Glutamatergic neuron (in vitro differentiated cells): ENCODE measurements at regions not wholly inside any gene's neighbourhood (a gene's known extent, or its start where the extent isn't known, plus 50 kb on each side); places are given as distances from the start of the nearest gene placed in this dataset.

Source experiments
- DNase-seq: peaks from one replicate; pipeline ENCODE4 v3.0.0; 2022
- H3K27ac Mint-ChIP-seq: one replicate; pipeline ENCODE4 v1.8.0; 2020; ENCODE audit warnings: mild to moderate bottlenecking, mixed read lengths, inconsistent platforms; ENCODE audit not compliant: unreplicated experiment
- H3K27me3 Mint-ChIP-seq: one replicate; pipeline ENCODE4 v1.8.0; 2020; ENCODE audit warnings: mild to moderate bottlenecking, moderate library complexity, mixed read lengths, inconsistent platforms; ENCODE audit not compliant: unreplicated experiment
- H3K36me3 Mint-ChIP-seq: one replicate; pipeline ENCODE4 v1.8.0; 2020; ENCODE audit warnings: mild to moderate bottlenecking, mixed read lengths, inconsistent platforms; ENCODE audit not compliant: unreplicated experiment
- H3K4me1 Mint-ChIP-seq: one replicate; pipeline ENCODE4 v1.8.0; 2020; ENCODE audit warnings: mild to moderate bottlenecking, low read depth, mixed read lengths, inconsistent platforms; ENCODE audit not compliant: unreplicated experiment
- H3K4me3 Mint-ChIP-seq: one replicate; pipeline ENCODE4 v1.8.0; 2020; ENCODE audit warnings: mild to moderate bottlenecking, mixed read lengths, inconsistent platforms; ENCODE audit not compliant: unreplicated experiment
- H3K9me3 Mint-ChIP-seq: one replicate; pipeline ENCODE4 v1.8.0; 2020; ENCODE audit warnings: mild to moderate bottlenecking, moderate library complexity, mixed read lengths, inconsistent platforms; ENCODE audit not compliant: unreplicated experiment
- TF ChIP-seq, protein P1 (sequence below): fragments of 200-600 bp; sonication (generic); IDR thresholded peaks from one replicate; pipeline ENCODE4 v1.5.0; 2021; ENCODE audit not compliant: partially characterized antibody, unreplicated experiment

GRCh38 chr11:23729088-23729487 lies 767.8 kb upstream of the LUZP2 start:
- Mint-ChIP-seq H3K27ac (no peak overlapping the region), H3K36me3 (no peaks in the 10 kb centered on the region), H3K4me3 (no peak overlapping the region), H3K9me3 (no peaks in the 10 kb centered on the region), H3K4me1 (no peaks in the 10 kb centered on the region), H3K27me3 (no peaks in the 10 kb centered on the region)
- DNase-seq = no peak
- TF ChIP-seq, protein P1, sequence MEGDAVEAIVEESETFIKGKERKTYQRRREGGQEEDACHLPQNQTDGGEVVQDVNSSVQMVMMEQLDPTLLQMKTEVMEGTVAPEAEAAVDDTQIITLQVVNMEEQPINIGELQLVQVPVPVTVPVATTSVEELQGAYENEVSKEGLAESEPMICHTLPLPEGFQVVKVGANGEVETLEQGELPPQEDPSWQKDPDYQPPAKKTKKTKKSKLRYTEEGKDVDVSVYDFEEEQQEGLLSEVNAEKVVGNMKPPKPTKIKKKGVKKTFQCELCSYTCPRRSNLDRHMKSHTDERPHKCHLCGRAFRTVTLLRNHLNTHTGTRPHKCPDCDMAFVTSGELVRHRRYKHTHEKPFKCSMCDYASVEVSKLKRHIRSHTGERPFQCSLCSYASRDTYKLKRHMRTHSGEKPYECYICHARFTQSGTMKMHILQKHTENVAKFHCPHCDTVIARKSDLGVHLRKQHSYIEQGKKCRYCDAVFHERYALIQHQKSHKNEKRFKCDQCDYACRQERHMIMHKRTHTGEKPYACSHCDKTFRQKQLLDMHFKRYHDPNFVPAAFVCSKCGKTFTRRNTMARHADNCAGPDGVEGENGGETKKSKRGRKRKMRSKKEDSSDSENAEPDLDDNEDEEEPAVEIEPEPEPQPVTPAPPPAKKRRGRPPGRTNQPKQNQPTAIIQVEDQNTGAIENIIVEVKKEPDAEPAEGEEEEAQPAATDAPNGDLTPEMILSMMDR = no peak

DNA sequence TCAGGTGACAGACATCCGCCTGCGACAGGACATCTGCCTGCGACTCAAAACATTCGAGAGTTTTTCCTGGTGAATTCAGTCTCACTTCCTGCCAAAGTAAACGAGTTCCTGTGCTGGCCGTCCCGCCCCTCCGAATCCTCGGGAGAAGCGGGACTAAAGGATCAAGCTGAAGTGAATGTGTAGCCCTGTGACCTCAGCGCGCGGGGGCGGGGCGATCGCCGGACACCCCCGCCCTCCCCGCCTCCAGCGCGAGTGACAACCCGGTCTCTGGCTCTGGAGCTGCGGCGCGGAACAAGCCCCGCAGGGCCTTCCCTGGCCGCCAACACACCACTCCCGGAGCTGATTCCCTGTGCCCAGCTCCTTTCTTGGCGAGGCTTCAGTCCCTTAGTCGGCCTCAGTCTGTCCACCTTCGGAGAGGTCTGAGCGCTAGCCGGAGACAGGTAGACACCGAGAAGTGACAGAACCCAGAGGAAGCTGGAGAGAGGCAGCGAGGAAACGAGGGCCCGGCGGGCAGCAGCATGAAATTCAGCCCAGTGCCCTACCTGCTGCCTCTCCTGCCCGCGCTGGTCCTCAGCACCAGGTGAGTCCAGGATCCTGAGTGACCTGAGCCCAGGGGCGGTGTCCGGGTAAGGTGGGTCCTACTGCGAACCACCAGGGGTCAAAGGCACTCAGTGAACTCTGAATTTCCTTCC lies 766.4 kb upstream of the LUZP2 start:
- TF ChIP-seq, protein P1 = no peak
- no peaks in the 10 kb centered on the region for H3K27me3 Mint-ChIP-seq
- H3K4me3 Mint-ChIP-seq = no peak overlapping the region
- no peaks in the 10 kb centered on the region for H3K9me3 Mint-ChIP-seq
- H3K36me3 Mint-ChIP-seq = no peaks in the 10 kb centered on the region
- no peak overlapping the region for H3K27ac Mint-ChIP-seq
- DNase-seq = no peak
- no peaks in the 10 kb centered on the region for H3K4me1 Mint-ChIP-seq

GRCh38 chr11:23732026-23732425 lies 764.8 kb upstream of the LUZP2 start:
- Mint-ChIP-seq H3K4me1 (no peaks in the 10 kb centered on the region), H3K27me3 (no peaks in the 10 kb centered on the region), H3K9me3 (no peaks in the 10 kb centered on the region), H3K27ac (no peak overlapping the region), H3K36me3 (no peaks in the 10 kb centered on the region), H3K4me3 (no peak overlapping the region)
- TF ChIP-seq, protein P1 = no peak
- DNase-seq = no peak

DNA sequence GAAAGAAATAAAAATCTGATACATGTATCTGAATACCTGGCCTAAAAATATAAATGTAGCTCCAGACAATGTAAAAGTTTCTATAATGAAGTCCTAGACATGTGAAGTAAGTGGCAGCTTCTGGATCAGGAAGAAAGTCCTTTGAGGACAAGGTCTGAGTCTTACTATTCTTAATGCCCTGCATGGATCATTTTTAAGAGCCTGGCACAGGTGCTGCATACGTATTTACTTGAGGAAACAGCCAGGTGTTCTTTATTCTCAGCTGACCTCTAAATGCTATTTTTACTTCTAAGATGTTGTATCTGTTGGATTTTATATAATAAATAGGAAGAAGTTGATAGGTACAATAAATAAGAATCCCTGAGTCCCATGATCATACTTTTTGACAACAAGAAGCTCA lies 750.0 kb upstream of the LUZP2 start:
- no peak for DNase-seq
- no peak overlapping the region for H3K4me3 Mint-ChIP-seq
- no peaks in the 10 kb centered on the region for H3K27me3 Mint-ChIP-seq
- no peak overlapping the region for H3K27ac Mint-ChIP-seq
- TF ChIP-seq, protein P1 = no peak
- H3K4me1 Mint-ChIP-seq = no peaks in the 10 kb centered on the region
- no peaks in the 10 kb centered on the region for H3K9me3 Mint-ChIP-seq
- H3K36me3 Mint-ChIP-seq = no peaks in the 10 kb centered on the region

DNA sequence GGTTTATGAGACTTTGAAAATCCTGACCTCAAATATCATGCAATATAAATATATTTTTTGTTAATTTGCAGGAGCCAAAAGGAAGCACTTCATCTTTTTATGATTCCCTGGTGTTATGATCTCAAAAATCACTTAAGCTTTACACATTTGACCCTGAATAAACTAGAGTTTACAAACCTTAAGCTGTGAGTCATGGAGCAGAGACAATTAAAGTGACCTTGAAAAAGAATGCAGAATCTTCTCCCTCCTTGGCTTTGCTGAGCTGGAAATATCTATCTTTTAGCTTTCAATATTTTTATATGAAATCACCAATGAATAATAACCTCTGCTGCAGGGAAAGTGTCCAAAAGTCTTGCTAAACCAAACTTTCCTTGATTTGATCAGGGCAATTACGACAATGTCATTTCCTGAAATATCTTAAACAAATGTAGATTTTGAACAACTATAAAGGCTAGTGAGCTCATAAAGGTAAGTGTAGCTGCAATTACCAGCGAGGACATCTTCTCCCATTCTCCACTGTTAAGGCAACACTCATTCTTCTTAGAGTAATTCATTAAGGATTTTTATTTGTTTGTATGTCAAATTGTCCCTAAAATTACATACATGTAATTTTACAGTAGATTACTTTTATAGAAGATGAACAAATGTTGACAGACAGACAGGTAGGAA lies 747.0 kb upstream of the LUZP2 start:
- Mint-ChIP-seq H3K36me3 (no peaks in the 10 kb centered on the region), H3K9me3 (no peaks in the 10 kb centered on the region), H3K27me3 (no peaks in the 10 kb centered on the region), H3K27ac (no peak overlapping the region), H3K4me1 (no peaks in the 10 kb centered on the region), H3K4me3 (no peak overlapping the region)
- DNase-seq = no peak
- TF ChIP-seq, protein P1 = no peak
